ENCODE measurements at regions not wholly inside any gene's neighbourhood (a gene's known extent, or its start where the extent isn't known, plus 50 kb on each side); places are given as distances from the start of the nearest gene placed in this dataset.

DNA sequence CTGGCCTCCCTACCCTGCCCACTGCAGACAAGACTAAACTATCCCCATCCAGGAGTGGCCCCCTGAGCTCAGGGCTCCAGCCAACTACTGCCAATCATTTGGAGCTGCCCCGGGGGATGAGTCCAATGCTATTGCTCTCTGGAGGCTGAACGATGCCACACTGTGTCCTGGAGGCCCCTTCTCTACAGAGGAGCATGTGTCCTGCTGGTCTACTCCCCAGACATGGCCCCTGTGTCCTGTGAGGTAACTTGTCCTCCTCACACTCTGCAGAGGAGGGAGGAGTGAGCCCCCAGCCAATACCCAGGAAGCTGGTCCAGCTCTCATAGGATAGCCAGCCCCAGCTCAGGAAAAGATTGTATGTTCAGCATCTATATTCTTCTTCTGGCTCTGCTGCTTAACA, 159.1 kb upstream of the GPR12 start:
- no peak for TF ChIP-seq POLR2A (IDR thresholded peaks at IDR 0.05; ENCODE audit: low read length)
- TF ChIP-seq GATA1 (IDR thresholded peaks at IDR 0.05; ENCODE audit: low read depth, low read length): no peak

Measured in erythroblast (primary cell).